ENCODE measurements at regions not wholly inside any gene's neighbourhood (a gene's known extent, or its start where the extent isn't known, plus 50 kb on each side); places are given as distances from the start of the nearest gene placed in this dataset.

GRCh38 chr20:10769700-10770099 is 95.9 kb upstream of the JAG1 start:
- intact Hi-C loops (cut with micrococcal nuclease; ENCODE audit: unreplicated experiment): no loop called here
- no peak for TF ChIP-seq CTCF (IDR thresholded peaks at IDR 0.05; ENCODE audit: unreplicated experiment)
- Mint-ChIP-seq H3K4me3 (ENCODE audit: low read depth, unreplicated experiment) (no peak overlapping the region), H3K9me3 (ENCODE audit: low read depth, unreplicated experiment) (peaks cover under 1% of the 10 kb centered on the region), H3K4me1 (ENCODE audit: low read depth, unreplicated experiment) (no peaks in the 10 kb centered on the region), H3K36me3 (ENCODE audit: insufficient read depth, unreplicated experiment) (no peaks in the 10 kb centered on the region), H3K27ac (ENCODE audit: unreplicated experiment) (no peak overlapping the region), H3K27me3 (ENCODE audit: unreplicated experiment) (no peaks in the 10 kb centered on the region)
- no peak for DNase-seq
- CTCF ChIA-PET: interaction anchor here (0.6 to 1.0 kb wide), 2 partner anchors 48 to 51 kb away, joined by 3 read pairs; no protein-coding TSS in a partner anchor
- BruUV-seq (replicated peaks): no TSS peak

GRCh38 chr20:10770753-10771152 is 97.0 kb upstream of the JAG1 start:
- no peaks in the 10 kb centered on the region for H3K9me3 Mint-ChIP-seq (ENCODE audit: low read depth, unreplicated experiment)
- no TSS peak for BruUV-seq (replicated peaks)

GRCh38 chr20:10771435-10772140 is 97.8 kb upstream of the JAG1 start:
- no peaks in the 10 kb centered on the region for H3K9me3 Mint-ChIP-seq (ENCODE audit: low read depth, unreplicated experiment)
- CTCF ChIA-PET: no interaction called here
- intact Hi-C loops (cut with micrococcal nuclease; ENCODE audit: unreplicated experiment): no loop called here
- DNase-seq: no peak
- H3K36me3 Mint-ChIP-seq (ENCODE audit: insufficient read depth, unreplicated experiment): no peaks in the 10 kb centered on the region
- no TSS peak for BruUV-seq (replicated peaks)
- no peaks in the 10 kb centered on the region for H3K27me3 Mint-ChIP-seq (ENCODE audit: unreplicated experiment)
- TF ChIP-seq CTCF (IDR thresholded peaks at IDR 0.05; ENCODE audit: unreplicated experiment): no peak
- no peak overlapping the region for H3K4me3 Mint-ChIP-seq (ENCODE audit: low read depth, unreplicated experiment)
- H3K27ac Mint-ChIP-seq (ENCODE audit: unreplicated experiment): no peak overlapping the region
- no peaks in the 10 kb centered on the region for H3K4me1 Mint-ChIP-seq (ENCODE audit: low read depth, unreplicated experiment)

More at GRCh38 chr20:10770753-10771152, 97.0 kb upstream of the JAG1 start:
- H3K36me3 Mint-ChIP-seq (ENCODE audit: insufficient read depth, unreplicated experiment): no peaks in the 10 kb centered on the region
- H3K4me3 Mint-ChIP-seq (ENCODE audit: low read depth, unreplicated experiment): no peak overlapping the region
- no peak for DNase-seq
- H3K4me1 Mint-ChIP-seq (ENCODE audit: low read depth, unreplicated experiment): no peaks in the 10 kb centered on the region
- CTCF ChIA-PET: no interaction called here
- no peak overlapping the region for H3K27ac Mint-ChIP-seq (ENCODE audit: unreplicated experiment)
- TF ChIP-seq CTCF (IDR thresholded peaks at IDR 0.05; ENCODE audit: unreplicated experiment): no peak
- no peaks in the 10 kb centered on the region for H3K27me3 Mint-ChIP-seq (ENCODE audit: unreplicated experiment)
- intact Hi-C loops (cut with micrococcal nuclease; ENCODE audit: unreplicated experiment): no loop called here

- BruUV-seq (replicated peaks): no TSS peak
- CTCF ChIA-PET: no interaction called here
- Mint-ChIP-seq H3K4me1 (ENCODE audit: low read depth, unreplicated experiment) (no peaks in the 10 kb centered on the region), H3K36me3 (ENCODE audit: insufficient read depth, unreplicated experiment) (no peaks in the 10 kb centered on the region), H3K27me3 (ENCODE audit: unreplicated experiment) (no peaks in the 10 kb centered on the region), H3K27ac (ENCODE audit: unreplicated experiment) (no peak overlapping the region), H3K4me3 (ENCODE audit: low read depth, unreplicated experiment) (no peak overlapping the region), H3K9me3 (ENCODE audit: low read depth, unreplicated experiment) (no peaks in the 10 kb centered on the region)
- DNase-seq: no peak
- no peak for TF ChIP-seq CTCF (IDR thresholded peaks at IDR 0.05; ENCODE audit: unreplicated experiment)
- intact Hi-C loops (cut with micrococcal nuclease; ENCODE audit: unreplicated experiment): no loop called here
Observed at GRCh38 chr20:10774357-10774943, 100.7 kb upstream of the JAG1 start.

Measured in Calu3 (cell line).